ENCODE measurements at regions not wholly inside any gene's neighbourhood (a gene's known extent, or its start where the extent isn't known, plus 50 kb on each side); places are given as distances from the start of the nearest gene placed in this dataset.

DNA sequence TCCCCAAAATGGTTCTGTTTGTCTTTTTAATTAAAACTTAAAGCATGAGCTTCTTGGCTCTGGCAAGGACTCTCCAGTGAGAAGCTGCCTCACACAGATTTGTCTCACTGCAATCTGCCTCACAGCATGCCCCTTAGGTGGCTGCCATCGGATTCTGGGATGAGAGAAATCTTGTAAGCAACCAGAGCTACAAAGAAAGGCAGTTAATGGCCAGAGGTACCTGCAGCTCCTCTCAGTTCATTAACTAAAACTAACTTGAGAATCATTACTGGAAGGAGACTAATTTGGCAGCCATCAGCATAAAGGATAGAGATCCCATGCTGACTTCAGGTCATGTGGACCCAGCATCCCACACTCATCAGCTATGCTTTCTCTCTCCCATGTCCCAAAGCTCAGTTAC is 220.6 kb upstream of the DMAC1 start (continued):
- no peak for TF ChIP-seq SP1 (IDR thresholded peaks at IDR 0.05; ENCODE audit: low read depth, low read length)

DNA sequence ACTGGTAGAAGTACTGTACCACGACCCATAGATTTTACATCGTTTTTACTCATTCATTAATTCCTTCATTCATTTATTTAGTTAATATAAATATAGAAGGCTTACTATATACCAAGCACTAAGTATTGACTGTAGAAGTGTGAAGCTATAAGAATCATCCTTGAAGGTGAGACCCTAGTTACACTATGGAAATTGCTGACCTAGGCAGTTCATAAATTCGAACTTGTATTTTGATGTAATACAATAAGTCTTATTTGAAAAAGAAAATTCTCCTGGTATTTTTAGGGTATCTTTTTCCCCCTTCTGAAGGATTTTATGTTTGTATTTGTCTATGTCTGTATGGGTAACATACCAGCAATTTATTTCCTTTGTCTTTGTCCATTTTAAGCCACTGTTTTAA is 220.1 kb upstream of the DMAC1 start:
- H3K27me3 ChIP-seq (replicated peaks in 1 of 4; ENCODE audit: control insufficient read depth in 3 of 4, extremely low read depth in 1 of 4, insufficient read depth in 3 of 4, low read length in 3 of 4) = no peaks in the 10 kb centered on the region
- H2BK20ac ChIP-seq (ENCODE audit: low read length) = no peak overlapping the region
- H4K8ac ChIP-seq (ENCODE audit: extremely low read depth, insufficient read depth, low read length) = no peak overlapping the region
- WGBS, 2 experiments (ENCODE audit: extremely low coverage in 1 of 2, insufficient coverage in 1 of 2, insufficient read length in 1 of 2, insufficient replicate concordance in 2 of 2, low coverage in 1 of 2, low lambda C conversion rate in 2 of 2, missing lambda C conversion rate in 1 of 2) = 95% methylated on average over 3 of the region's 3 CpGs; no CpG with 5 or more reads in 1 of the 2 experiments
- H3K23ac ChIP-seq (ENCODE audit: insufficient read length) = no peak overlapping the region
- H3K27ac ChIP-seq (ENCODE audit: low read depth, low read length) = no peak overlapping the region
- H3K23me2 ChIP-seq (ENCODE audit: low read depth, low read length) = no peaks in the 10 kb centered on the region
- H3K56ac ChIP-seq (replicated peaks; ENCODE audit: insufficient read length, low read depth, low read length) = no peak overlapping the region
- no peak overlapping the region for H3K4me2 ChIP-seq (ENCODE audit: insufficient read depth in 1 of 2, low read depth in 2 of 2, low read length in 2 of 2)
- DNase-seq (ENCODE audit: low read depth in 1 of 2, low spot score in 2 of 2) (no peak), FAIRE-seq (no peak)
- H3K36me3 ChIP-seq (ENCODE audit: control insufficient read depth in 2 of 4, insufficient read depth in 4 of 4, low read length in 3 of 4) = no peaks in the 10 kb centered on the region
- H2BK120ac ChIP-seq (replicated peaks; ENCODE audit: low read depth, low read length) = no peak overlapping the region
- no peak overlapping the region for H3K14ac ChIP-seq (ENCODE audit: insufficient read length)
- H2AFZ ChIP-seq (ENCODE audit: low read length) = no peak overlapping the region
- ChIA-PET CTCF (ENCODE audit: partially characterized antibody) (no interaction called here), POLR2A (ENCODE audit: partially characterized antibody) (no interaction called here)
- H4K91ac ChIP-seq (replicated peaks; ENCODE audit: insufficient read length, low read length) = no peak overlapping the region
- no peaks in the 10 kb centered on the region for H3K4me1 ChIP-seq (replicated peaks in 1 of 4; ENCODE audit: control insufficient read depth in 3 of 4, insufficient read depth in 4 of 4, low read length in 3 of 4)
- no peak overlapping the region for H3K4me3 ChIP-seq (ENCODE audit: extremely low read depth in 1 of 4, insufficient read depth in 2 of 4, low read depth in 3 of 4, low read length in 4 of 4)
- H3K9ac ChIP-seq (replicated peaks in 1 of 4; ENCODE audit: extremely low read depth in 1 of 4, low read depth in 3 of 4, low read length in 3 of 4) = no peak overlapping the region
- H3K79me1 ChIP-seq (ENCODE audit: low read depth, low read length) = no peaks in the 10 kb centered on the region
- no peak for TF ChIP-seq SRF (IDR thresholded peaks at IDR 0.05; ENCODE audit: low read depth, low read length)
- TF ChIP-seq HDAC2 (IDR thresholded peaks at IDR 0.05; ENCODE audit: borderline replicate concordance in 1 of 2, low read depth in 2 of 2, low read length in 2 of 2) = no peak
- no peak for TF ChIP-seq RNF2 (IDR thresholded peaks at IDR 0.05; ENCODE audit: borderline replicate concordance, low read depth, low read length, missing control alignments, poor library complexity, severe bottlenecking)
- no peak for TF ChIP-seq KDM5A (IDR thresholded peaks at IDR 0.05; ENCODE audit: low read length)
- peak; percentile 71; the same call in 1 of the 2 replicates for TF ChIP-seq MAFK (IDR thresholded peaks at IDR 0.05; ENCODE audit: low read depth, low read length)
- TF ChIP-seq CEBPB (IDR thresholded peaks at IDR 0.05; ENCODE audit: low read depth, low read length) = no peak
- no peak for TF ChIP-seq TCF12 (IDR thresholded peaks at IDR 0.05; ENCODE audit: low read depth, low read length)
- H2BK5ac ChIP-seq (ENCODE audit: low read depth, low read length) = no peak overlapping the region
- H2AK5ac ChIP-seq (ENCODE audit: low read depth, low read length) = no peak overlapping the region
- no peak overlapping the region for H3K4ac ChIP-seq (replicated peaks; ENCODE audit: insufficient read length, low read depth, low read length)
- no peaks in the 10 kb centered on the region for H4K20me1 ChIP-seq (replicated peaks in 1 of 2; ENCODE audit: control insufficient read depth in 1 of 2, insufficient read depth in 2 of 2, low read length in 2 of 2)
- no peak overlapping the region for H2BK12ac ChIP-seq (ENCODE audit: low read depth, low read length)
- H4K5ac ChIP-seq (ENCODE audit: insufficient read length, low read depth, low read length) = no peak overlapping the region
- no peak overlapping the region for H3K18ac ChIP-seq (ENCODE audit: extremely low read depth, low read length)
- H3K9me3 ChIP-seq (ENCODE audit: insufficient read depth in 2 of 2, low read depth in 1 of 2, low read length in 1 of 2) = no peaks in the 10 kb centered on the region; a peak in 1 of 4 replicates
- H2BK15ac ChIP-seq (ENCODE audit: low read length) = no peak overlapping the region
- no peaks in the 10 kb centered on the region for H3K79me2 ChIP-seq (ENCODE audit: control insufficient read depth in 1 of 2, insufficient read depth in 2 of 2, low read length in 2 of 2)
